GM03348 (cell line): ENCODE measurements at regions not wholly inside any gene's neighbourhood (a gene's known extent, or its start where the extent isn't known, plus 50 kb on each side); places are given as distances from the start of the nearest gene placed in this dataset.

ENCODE experiments used
- DNase-seq: peaks from one replicate; pipeline ENCODE4 v3.0.0; 2012; ENCODE audit warnings: low spot score

DNA sequence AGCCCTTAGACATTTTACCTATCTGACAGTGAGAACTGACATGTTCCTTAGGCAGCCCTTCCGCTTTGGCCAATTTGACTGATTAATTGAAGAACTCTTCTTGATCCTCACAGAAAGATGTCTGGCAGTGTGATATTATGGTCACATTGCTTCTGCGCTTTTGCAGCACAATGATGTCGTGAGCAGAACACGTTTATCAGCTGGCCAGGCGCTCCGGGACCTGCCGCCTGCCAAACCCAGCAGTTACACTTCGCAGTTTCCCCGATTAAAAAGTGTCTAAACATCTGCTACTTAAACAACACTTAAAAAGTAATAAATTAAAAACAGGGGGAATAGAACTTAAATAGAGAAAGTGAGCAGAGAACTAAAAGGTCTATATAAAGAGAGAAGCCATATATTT lies 103.5 kb upstream of the ETS2 start:
- no peak for DNase-seq

DNA sequence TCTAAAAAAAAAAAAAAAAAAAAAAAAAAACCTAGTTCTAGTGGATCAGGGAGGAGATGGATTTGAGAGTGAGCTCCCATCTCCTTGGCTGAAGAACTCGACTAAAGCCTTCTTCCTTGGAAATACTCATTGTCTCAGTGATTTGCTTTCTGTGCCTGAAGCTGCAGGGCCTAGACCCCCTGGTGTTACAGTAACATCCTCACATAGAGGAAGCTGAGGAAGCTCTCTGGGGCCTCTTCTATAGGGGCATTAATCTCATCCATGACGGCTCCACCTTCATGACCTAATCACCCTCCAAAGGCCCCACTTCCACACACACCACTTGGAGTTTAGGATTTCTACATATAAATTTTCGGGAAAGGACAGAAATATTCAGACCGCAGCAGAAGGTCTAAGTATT lies 95.9 kb upstream of the ETS2 start:
- DNase-seq, result no peak

DNA sequence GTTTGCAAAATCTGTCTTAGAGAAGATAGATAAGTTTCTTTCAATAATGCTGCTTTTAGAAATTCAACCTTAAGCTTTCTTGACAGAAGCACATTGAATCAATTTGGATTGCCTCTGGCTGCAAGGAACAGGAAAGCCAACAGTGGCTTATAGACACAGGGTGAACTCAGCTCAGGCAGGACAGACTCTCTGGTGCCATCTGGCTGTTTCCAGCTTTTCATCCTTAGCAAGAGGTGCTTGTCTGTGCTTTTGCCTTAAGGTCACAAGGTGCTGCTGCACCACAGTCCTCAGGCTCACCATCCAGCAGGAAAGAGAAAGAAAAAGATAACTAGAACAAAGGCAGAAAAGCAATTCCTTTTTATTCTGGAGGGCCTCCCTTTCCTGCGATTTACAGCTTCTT lies 93.7 kb upstream of the ETS2 start:
- DNase-seq, result peak; percentile 66

DNA sequence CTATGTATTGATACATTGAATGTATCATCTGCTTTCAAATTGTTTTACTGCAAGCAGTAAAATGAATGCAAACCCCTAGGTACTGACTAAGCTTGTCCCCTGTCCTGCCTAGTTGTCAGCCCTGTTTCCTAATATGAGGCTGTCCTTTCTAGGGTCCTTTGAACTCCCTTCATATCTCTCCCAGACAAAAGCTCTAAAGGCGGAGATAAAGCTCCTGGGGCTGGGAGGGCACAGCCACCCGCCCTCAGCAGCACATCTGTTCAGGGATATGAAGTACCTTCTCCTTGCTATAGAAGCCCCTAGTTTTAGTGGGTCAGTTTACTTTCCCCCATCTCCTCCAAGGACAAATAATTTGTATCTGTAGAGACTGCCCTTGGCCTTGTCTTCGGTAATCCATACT lies 93.1 kb upstream of the ETS2 start:
- DNase-seq, result no peak

DNA sequence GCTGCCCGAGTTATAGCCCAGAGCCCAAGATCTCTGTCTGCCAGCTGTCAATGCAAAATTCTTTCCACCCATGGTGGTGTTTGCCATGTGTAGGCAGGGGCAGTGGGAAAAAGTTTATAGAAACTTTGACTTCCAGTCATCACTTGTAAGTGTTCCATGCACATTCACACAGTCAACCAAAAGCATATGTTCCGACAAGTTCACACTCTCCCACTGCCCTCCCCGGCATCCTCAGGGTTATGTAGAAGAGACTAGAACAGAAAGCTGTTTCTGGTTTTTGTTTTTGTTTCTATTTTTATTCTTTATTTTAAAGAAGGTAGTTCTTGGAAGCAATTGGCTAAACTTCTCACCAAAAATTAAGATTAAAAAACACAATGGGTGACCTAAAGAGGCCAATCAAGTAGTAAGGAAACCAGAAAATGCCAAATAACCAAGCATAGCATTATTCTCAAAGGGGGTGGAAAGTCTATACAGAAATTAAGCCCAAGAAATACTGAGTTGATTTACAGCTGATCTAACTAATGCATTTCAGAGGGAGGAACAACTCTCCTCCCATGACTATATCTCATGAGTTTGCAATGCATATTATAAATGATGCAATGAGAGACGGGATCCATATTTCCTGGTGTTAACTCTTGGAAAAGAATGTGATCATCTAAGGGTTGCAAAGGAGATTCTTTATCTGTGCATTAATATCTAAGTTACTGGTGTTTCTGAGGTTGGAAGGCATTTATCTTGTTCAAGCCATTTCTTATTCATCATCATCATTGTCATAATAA lies 91.5 kb upstream of the ETS2 start:
- DNase-seq, result no peak

DNA sequence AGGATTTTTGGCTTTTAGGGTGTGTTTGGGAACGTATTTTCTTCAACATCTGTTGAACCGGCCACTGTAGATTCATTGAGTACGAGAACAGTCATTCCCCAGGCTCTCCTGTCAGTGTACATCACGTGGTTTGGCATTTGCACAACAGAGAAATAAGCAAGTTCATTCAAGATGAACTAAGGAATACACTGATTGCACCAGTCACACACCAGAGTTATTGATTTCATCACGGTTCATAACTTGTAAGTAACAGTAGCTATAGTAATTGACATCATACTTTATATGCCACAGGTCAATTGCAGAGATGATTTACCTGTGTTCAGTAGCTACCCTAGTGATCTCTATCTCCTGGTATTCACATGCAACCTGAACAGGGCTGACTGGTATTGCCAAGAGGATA lies 90.7 kb upstream of the ETS2 start:
- DNase-seq, result no peak

DNA sequence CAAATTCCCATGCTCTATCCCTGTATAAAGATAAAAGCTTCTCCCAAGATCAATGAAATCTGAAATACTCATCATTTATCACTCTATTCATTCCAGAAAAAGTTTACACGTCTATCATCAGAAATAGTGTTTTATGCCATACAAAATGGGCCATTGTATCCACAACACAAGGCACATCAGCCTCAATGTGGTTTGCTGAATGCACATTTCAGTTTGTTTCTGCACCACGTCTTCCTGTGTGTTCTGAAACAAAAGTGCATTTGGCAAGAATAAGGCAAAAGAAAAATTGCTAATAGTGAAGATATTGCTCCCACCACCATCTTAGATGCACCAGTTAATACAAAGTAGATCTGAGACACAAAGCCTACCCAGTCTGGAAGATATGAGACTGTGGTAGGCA lies 89.6 kb upstream of the ETS2 start:
- DNase-seq, result no peak

DNA sequence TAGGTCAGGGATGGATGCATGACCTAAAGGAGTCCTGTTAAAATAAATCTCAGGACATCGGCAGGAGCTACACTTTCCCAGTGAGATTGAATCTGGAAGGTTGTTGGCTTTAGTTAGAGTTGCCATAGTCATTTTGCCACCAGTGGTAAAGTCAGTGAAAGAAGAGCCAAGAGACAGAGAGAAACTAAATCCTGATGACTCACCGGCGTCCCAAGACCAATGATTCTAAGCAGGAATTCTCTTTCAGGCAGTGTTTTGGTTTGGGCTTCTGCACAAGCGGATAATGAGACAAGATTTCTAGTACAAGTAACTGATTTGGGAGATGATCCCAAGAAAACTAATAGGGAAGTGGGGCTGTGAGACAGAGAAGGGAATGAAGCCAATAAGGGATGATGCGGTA lies 88.8 kb upstream of the ETS2 start:
- DNase-seq, result peak; percentile 64

DNA sequence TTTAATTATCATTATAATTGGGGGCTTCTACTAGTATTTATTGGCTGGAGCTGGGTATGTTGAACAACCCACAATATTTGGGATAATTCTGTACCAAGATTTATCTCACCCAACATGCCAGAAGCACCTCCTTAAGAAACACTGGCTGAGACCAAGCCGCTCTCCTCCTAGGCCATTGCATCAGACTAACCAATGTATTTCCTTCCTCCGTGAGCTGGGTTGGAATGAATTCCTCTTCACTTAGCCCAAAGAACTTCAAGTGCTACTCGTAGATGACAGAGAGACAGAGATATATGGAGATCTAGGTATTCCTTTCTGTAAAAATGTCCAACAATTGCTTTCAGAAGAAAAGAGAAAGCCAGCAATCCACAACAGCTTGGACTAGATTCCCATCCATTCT lies 87.2 kb upstream of the ETS2 start:
- peak; percentile 34 for DNase-seq

DNA sequence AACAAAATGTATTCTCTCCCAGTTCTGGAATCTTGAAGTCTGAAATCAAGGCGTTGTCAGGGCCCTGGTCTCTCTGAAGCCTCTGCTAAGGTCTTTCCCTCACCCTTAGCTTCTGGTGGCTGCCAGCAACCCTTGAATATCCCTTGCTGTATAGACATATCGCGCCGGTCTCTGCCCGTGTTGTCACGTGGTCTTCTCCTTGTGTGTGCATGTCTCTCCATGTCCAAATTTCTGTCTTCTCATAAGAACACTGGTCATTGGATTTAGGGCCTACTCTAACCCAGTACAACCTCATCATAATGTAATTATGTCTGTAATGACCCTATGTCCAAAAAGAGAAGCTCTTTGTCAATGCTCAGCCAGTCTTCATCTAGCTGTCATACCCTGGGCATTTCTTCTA lies 85.7 kb upstream of the ETS2 start:
- no peak for DNase-seq

DNA sequence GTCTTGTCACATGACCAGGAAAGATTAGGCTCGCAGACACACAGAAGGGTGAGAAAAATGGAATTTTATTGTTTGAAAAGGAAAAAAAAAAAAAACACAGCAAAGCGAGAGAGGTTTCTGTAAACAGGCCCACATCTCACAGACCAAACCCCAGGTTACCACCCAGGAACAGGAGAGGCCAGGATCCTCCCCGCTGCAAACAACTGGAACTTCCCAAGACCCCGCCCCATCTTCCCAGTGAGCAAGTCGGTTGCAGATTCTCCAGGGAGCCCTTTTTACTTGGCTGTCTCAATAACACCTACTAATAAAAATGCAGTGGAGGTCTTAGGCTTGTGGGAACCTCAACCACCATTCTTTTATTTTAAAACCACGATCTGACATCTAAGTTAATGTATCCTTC lies 84.7 kb upstream of the ETS2 start:
- DNase-seq, result no peak

DNA sequence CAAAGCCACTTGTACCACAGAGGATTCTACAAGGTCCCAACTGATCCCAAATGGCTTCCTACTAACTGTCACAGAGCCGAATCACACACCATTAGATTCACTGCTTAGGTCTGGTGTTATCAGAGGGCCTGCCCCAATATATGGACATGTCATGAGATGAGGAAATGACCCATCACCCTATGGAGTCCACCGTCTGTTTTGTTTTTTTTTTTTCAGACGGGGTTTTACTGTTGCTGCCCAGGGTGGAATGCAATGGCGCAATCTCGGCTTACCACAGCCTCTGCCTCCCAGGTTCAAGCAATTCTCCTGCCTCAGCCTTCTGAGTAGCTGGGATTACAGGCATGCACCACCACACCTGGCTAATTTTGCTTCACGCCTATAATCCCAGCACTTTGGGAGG lies 83.8 kb upstream of the ETS2 start:
- peak; percentile 24 for DNase-seq

DNA sequence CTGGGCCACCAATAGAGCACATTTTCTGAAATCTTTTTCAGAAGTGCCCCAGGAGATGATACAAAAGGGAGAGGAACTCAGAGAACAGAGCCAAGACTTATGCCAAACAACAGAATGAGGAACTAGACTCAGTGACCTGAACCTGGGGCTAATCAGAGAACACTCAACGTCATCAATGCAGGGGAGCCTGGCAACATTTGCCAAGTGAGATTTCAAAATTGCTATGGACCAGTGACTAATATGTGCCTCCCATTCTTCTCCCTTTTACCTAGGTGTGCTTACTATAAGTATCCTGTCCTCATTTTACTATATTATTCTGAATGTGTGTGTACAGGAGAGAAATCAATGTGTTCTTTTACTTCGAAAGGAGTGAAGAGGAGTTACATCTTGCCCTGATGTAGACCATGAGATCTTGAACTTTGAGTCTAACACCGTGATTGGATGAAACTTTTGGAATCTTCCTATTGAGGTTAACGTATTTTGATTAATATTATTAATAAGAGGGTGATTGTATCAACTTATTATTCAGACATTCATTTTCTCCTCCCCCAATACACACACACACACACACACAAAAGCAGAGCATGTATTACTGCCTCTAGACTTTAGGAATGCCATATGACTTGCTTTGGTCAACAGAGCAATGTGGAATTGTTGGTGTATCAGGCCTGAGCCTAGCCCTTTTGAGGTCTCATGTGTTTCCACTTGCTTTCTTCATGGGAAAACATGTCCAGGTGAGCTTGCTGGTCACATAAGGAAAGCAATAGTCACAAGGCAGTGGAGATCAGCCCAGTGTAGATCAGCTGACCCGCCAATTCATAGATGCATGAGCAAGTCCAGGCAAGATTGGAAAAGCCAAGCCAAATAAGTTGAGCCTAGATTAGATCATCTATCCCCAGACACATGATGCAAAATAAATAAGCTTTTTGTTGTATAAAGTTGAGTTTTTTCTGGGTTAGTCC lies 80.3 kb upstream of the ETS2 start:
- no peak for DNase-seq

DNA sequence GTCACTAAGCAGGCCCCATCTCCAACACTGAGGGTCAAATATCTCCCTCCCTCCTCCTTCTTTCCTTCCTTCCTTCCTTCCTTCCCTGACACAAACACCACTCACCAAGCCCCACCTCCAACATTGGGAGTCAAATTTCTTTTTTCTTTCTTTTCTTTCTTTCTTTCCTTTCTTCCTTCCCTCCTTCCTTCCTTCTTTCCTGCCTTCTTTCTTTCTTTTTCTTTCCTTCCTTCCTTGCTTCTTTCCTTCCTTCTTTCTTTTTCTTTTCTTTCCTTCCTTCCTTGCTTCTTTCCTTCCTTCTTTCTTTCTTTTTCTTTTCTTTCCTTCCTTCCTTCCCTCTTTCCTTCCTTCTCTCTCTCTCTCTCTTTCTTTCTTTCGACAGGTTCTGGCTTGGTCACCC lies 79.2 kb upstream of the ETS2 start:
- no peak for DNase-seq

DNA sequence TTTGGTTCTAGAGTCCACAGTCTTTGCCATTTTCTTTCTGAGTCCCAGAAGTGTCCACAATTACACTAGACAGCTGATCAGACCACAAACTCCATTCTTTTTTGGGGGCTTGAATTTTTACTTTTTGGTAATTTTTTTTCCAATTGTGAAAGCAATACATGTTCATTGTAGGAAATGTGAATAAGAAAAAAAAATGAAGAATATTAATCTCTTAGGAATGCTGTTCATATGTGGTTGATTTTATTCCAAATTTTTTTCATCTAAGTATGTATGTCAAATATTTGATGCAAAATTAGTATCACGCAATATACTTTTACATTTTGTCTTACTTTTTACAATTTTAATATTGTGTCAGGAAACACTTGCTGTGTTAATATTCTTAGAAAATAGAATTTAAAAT lies 76.4 kb upstream of the ETS2 start:
- no peak for DNase-seq

DNA sequence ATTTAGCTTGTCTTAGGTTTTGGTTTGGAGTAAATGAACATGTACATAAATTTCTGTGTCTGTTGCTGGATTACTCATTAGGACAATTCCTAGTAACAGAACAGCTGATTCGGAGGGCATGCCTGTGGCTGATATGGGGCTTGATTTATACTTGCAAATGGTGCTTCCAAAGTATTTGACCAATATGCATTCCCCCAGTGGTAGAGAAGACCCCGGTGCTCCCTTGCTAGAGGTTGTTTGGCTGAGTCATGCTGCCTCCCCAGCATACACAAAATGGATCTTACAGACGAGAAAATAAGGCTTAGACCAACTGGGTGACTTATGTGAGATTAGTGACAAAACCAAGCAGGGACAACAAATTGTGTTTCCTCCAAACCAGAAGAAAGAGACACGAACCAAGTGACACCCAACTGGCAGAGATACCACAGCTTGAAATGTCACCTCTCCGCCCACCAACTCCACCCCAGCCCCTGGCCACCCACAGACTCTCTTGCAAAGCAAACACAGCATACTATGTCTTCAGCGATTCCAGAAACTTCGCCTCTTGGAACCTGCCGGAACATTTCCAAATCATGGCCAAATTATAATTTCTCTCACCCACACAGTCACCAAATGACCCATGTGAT lies 75.9 kb upstream of the ETS2 start:
- peak; percentile 25 for DNase-seq

DNA sequence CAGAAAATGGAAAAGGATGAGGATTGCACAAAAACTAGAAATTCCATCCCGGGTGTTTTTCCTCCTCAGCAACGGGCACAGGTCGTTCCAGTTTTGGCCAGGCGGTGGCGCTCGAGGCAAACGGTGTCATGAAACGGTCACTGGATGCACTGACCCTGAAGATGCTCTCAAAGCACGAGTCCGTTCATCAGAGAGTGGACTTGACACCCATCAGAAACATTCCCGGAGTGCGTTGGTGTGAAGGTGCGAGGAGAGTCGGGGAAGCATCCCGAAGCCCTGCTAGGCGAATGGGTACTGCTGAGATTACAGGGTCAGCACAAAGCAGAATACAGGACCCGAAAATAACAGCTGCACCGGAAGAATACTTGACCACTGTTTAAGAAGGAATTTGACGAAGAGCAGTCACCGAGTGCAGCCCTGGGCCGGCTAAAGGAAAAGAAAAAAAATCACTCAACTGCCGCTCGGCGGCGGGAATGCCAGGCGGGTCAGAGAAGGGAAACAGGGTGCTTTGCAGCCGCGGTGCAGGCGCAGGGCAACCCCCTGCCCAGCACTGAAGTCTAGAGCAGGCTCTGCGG lies 71.7 kb upstream of the ETS2 start:
- peak; percentile 84 for DNase-seq

DNA sequence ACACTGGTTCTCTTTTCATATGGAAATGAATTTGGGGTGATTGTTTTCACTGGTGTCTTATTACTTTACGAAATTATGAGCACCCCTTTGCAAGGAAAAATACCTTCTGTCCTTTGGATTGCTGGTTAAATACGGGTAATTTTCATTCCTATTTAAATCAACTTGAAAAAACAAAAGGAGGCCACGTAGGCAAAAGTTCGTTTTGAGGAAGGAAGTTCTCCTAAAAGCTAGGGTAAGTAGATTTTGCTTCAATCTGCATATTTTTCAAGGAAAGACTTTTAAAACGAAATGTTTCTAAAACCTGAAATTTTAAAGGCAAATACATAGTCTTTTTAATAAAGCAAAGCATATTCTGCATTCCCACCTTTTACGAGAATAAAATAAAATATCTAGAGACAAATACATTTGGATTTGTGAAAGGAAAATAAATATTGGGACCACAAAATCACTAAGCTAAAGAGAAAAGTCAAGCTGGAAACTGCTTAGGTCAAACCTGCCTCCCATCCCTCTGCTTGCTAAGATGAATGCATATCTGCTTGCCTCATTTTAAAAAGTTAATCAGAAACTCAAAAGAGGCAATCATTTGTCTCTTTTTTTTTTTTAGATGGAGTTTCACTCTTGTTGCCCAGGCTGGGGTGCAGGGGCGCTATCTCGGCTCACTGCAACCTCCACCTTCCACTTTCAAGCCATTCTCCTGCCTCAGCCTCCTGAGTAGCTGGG lies 70.9 kb upstream of the ETS2 start:
- no peak for DNase-seq

DNA sequence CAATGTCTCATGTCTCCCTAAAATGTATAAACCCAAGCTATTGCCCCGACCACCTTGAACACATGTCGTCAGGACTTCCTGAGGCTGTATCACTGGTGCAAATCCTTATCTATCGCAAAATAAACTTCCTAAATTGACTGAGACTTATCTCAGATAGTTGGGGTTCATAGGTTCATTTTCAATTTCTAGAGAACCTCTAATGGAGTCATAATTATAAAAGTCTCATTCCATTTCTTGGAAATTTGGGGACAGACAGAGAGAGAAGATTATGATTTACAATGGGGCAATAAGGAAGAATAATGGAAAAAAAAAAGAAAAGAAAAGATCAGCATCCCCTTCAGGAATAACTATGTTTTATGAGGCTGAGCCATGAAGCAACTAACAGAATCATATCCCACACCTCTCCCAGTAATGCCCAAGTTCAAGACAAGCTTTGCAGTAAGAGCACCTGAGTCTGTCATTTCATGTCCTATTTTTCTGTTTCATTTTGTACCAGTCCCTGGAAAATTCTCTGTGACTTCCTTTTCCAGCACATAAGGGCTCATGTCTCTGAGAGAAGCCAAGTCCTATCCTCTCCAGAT lies 70.0 kb upstream of the ETS2 start:
- no peak for DNase-seq

DNA sequence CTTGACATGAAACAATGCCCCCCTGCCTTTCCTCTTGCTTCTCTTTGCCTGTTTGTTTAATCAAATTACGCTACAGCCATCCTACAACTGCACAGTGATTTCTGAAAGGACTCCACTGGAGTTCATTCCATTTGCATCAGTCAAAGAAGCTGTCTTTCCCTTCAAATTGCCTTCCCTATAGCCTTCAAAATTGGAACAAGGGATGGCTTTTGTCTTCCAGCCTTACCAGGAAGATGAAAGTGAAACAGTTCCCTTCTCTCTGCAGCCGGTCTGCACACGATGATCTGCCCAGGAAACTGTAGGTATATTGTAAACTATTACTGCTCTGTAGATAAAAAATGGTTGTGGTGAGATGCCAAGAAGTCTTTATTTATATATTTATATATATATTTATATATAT lies 65.6 kb upstream of the ETS2 start:
- DNase-seq, result no peak

DNA sequence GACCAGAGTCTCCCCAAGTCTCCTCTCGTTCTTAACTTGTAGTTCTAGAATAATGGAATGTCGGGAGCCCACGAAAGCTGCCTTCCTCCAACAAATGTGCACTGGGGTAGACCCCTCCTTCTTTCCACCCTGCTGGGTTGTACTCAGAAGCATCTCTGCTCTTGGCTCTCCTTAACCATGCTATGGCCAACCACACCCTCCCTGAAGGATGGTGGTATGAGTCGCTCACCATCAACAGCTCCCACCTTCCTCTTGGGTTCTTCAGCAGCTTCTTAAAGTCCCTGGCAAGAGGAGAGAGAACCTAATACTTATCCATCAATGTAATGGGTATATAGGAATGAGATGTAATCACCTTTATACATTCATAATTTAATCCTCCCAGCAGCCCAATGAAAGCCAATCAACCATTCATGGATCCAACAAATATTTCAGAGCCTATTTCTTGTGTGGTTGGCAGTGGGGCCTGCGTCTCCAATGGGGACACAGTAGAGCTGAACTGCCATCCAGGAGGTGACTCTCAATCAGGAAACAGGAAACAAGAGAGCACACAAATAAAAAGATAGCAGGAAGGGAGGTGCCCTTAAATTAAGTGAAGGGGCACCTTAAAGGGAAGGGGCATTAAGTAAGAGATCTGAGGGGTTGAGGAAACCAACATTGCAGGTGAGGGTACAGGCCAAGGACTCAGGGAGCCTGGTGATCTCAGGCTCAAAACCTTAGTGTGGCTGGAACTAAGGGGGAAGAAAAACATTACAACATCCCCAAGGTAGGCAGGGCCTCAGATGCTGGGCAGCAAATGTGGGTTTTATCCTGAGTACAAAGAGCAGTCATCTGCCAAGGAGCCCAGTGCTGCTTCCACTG lies 64.4 kb upstream of the ETS2 start:
- DNase-seq, result no peak
